OCI-LY7 (cell line): ENCODE measurements at regions not wholly inside any gene's neighbourhood (a gene's known extent, or its start where the extent isn't known, plus 50 kb on each side); places are given as distances from the start of the nearest gene placed in this dataset.

ENCODE experiments used
- BruUV-seq: library from RNA; stranded (reverse); fragments of 400-500 nt; replicated peaks from 2 replicates; lab custom pipeline; 2021; lab: Mats Ljungman, UMichigan
- CTCF ChIA-PET: fragments of 300-600 bp; sonication (Branson Sonifier 250); formaldehyde crosslinking; loops from one replicate; lab custom pipeline; 2022; ENCODE audit warnings: antibody characterized with exemption; ENCODE audit not compliant: unreplicated experiment; lab: Charles Lee
- POLR2A ChIA-PET: fragments of 300-600 bp; sonication (Branson Sonifier 250); formaldehyde crosslinking; loops from one replicate; lab custom pipeline; 2022; ENCODE audit warnings: antibody characterized with exemption; lab: Charles Lee
- DNase-seq: peaks from one replicate; pipeline ENCODE4 v3.0.0-alpha.2; 2015; ENCODE audit warnings: low spot score
- H2AFZ ChIP-seq: fragments of 200-600 bp; sonication (generic), shearing (Covaris generic); 2 replicates; pipeline ENCODE4 v1.6.1; 2014; ENCODE audit warnings: mild to moderate bottlenecking, antibody characterized with exemption, low read length, moderate library complexity
- H3K27ac ChIP-seq: fragments of 200-600 bp; sonication (generic); 2 replicates; pipeline ENCODE4 v1.5.1; 2014; ENCODE audit warnings: mixed run types, low read depth, mild to moderate bottlenecking, moderate library complexity, low read length, inconsistent platforms; ENCODE audit not compliant: poor library complexity, severe bottlenecking
- H3K36me3 ChIP-seq: fragments of 200-600 bp; sonication (generic); 2 replicates; pipeline ENCODE4 v1.6.1; 2014; ENCODE audit warnings: mild to moderate bottlenecking, antibody characterized with exemption, low read length, moderate library complexity, mixed read lengths; ENCODE audit not compliant: insufficient read depth
- H3K4me1 ChIP-seq: fragments of 200-600 bp; sonication (generic); 2 replicates; pipeline ENCODE4 v1.5.1; 2014; ENCODE audit warnings: mild to moderate bottlenecking, low read length; ENCODE audit not compliant: insufficient read depth, poor library complexity, severe bottlenecking
- H3K4me2 ChIP-seq: fragments of 200-600 bp; sonication (generic); 2 replicates; pipeline ENCODE4 v1.6.1; 2014; ENCODE audit warnings: mild to moderate bottlenecking, low read length
- H3K4me3 ChIP-seq: fragments of 200-600 bp; sonication (generic); 2 replicates; pipeline ENCODE4 v1.5.1; 2014; ENCODE audit warnings: mild to moderate bottlenecking, low read depth, low read length; ENCODE audit not compliant: poor library complexity, severe bottlenecking
- H3K79me2 ChIP-seq: fragments of 200-600 bp; sonication (generic); 2 replicates; pipeline ENCODE4 v1.6.1; 2016; ENCODE audit warnings: low read depth, mild to moderate bottlenecking, low read length, moderate library complexity, mixed read lengths; ENCODE audit not compliant: insufficient read depth
- H3K9me2 ChIP-seq: fragments of 200-600 bp; sonication (generic); 2 replicates; pipeline ENCODE4 v1.6.1; 2016; ENCODE audit warnings: mild to moderate bottlenecking, low read length, mixed read lengths; ENCODE audit not compliant: insufficient read depth
- H3K9me3 ChIP-seq: fragments of 200-600 bp; sonication (generic); 2 replicates; pipeline ENCODE4 v1.6.1; 2014; ENCODE audit warnings: mild to moderate bottlenecking, mixed run types, low read length, mixed read lengths
- H4K20me1 ChIP-seq: fragments of 200-600 bp; sonication (generic); 2 replicates; pipeline ENCODE4 v1.6.1; 2014; ENCODE audit warnings: mild to moderate bottlenecking, antibody characterized with exemption, low read length, moderate library complexity, mixed read lengths; ENCODE audit not compliant: insufficient read depth
- EZH2phosphoT487 ChIP-seq: fragments of 200-600 bp; sonication (generic); IDR thresholded peaks from 2 replicates; pipeline ENCODE4 v1.6.1; 2018; ENCODE audit warnings: low read depth, borderline replicate concordance, mild to moderate bottlenecking, mixed run types, antibody characterized with exemption, low read length, moderate library complexity, mixed read lengths
- intact Hi-C: fragments of 100-400 bp; cut with micrococcal nuclease; formaldehyde crosslinking; loops from one replicate; pipeline ENCODE4 v1.10.0; 2022; ENCODE audit not compliant: unreplicated experiment
- TF ChIP-seq, protein P1 (sequence below): fragments of 200-600 bp; sonication (generic); conservative IDR thresholded peaks from 2 replicates; pipeline ENCODE4 v1.5.1; 2014; ENCODE audit warnings: mild to moderate bottlenecking, antibody characterized with exemption, low read length, moderate library complexity, mixed read lengths

DNA sequence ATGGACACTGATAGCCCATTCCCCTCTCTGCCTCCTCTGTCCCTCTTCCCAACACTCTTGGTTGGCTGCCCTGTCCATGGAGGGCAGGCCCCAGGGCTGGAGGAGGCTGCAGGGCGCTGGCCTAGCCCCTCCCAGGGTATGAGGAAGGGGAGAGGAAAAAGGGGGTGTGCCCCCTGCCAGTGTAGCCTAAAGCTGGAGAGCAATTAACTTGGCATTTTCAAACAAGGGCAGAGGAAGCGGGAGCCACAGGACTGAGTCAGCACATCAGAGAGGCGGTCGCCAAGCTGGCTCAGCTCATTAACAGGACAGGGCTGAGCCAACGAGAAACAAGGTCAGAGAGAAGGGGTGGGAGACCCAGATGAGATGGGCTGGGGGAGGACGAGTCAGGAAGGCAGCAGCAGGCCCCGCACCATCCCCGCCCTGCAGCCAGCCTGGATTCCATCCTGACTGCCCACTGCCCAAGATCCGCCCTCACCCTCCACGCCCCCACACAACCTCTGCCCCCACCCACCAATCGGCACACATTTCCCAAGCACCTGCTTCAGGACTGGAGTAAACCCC lies 76.3 kb downstream of the BUD13 start:
- POLR2A ChIA-PET = no interaction called here
- Histone ChIP-seq H3K4me3 (no peak overlapping the region), H3K27ac (no peak overlapping the region), H3K4me2 (no peak overlapping the region), H3K4me1 (no peaks in the 10 kb centered on the region), H3K9me2 (no peaks in the 10 kb centered on the region), H4K20me1 (no peaks in the 10 kb centered on the region), H3K9me3 (no peaks in the 10 kb centered on the region), H3K36me3 (no peaks in the 10 kb centered on the region), H2AFZ (no peak overlapping the region), H3K79me2 (no peaks in the 10 kb centered on the region)
- CTCF ChIA-PET = interaction anchor here (0.6 kb wide), 1 partner anchor 38 kb away, joined by 4 read pairs; no protein-coding TSS in a partner anchor
- TF ChIP-seq EZH2phosphoT487 = no peak
- TF ChIP-seq, protein P1, sequence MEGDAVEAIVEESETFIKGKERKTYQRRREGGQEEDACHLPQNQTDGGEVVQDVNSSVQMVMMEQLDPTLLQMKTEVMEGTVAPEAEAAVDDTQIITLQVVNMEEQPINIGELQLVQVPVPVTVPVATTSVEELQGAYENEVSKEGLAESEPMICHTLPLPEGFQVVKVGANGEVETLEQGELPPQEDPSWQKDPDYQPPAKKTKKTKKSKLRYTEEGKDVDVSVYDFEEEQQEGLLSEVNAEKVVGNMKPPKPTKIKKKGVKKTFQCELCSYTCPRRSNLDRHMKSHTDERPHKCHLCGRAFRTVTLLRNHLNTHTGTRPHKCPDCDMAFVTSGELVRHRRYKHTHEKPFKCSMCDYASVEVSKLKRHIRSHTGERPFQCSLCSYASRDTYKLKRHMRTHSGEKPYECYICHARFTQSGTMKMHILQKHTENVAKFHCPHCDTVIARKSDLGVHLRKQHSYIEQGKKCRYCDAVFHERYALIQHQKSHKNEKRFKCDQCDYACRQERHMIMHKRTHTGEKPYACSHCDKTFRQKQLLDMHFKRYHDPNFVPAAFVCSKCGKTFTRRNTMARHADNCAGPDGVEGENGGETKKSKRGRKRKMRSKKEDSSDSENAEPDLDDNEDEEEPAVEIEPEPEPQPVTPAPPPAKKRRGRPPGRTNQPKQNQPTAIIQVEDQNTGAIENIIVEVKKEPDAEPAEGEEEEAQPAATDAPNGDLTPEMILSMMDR = no peak
- BruUV-seq = no TSS peak
- intact Hi-C loops = no loop called here
- DNase-seq = no peak

DNA sequence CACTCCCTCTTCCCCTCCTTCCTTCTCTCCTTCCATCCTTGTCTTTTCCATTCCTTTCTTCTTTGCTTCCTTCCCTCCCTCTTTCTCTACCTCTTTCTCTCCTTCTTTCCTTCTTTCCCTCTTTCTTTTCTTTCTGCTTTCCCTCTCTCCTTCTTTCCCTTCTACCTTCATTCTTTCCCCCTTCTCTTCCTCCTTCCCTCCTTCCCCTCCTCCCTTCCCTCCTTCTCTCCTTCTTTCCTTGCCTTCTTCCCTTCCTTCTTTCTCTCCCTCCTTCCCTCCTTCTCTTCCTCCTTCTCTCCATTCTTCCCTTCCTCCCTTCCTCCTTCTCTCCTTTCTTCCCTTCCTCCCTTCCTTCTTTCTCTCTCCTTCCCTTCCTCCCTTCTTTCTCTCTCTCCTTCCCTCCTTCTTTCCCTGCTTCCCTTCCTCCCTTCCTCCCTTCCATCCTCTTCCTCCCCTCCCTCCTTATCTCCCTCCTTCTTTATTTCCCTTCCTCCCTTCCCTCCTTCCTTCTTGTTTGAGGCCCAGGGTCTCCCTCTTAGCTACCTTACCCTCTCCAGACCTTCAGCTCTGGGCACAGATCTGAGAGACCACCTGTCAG lies 77.0 kb downstream of the BUD13 start:
- no peak for TF ChIP-seq EZH2phosphoT487
- TF ChIP-seq, protein P1 = no peak
- CTCF ChIA-PET = interaction anchor here (0.6 kb wide), 1 partner anchor 39 kb away, joined by 4 read pairs; no protein-coding TSS in a partner anchor
- no peaks in the 10 kb centered on the region for H3K4me1 ChIP-seq
- BruUV-seq = no TSS peak
- no peaks in the 10 kb centered on the region for H4K20me1 ChIP-seq
- H3K79me2 ChIP-seq = no peaks in the 10 kb centered on the region
- H3K4me2 ChIP-seq = no peak overlapping the region
- H3K27ac ChIP-seq = no peak overlapping the region
- POLR2A ChIA-PET = no interaction called here
- H3K4me3 ChIP-seq = no peak overlapping the region
- no peaks in the 10 kb centered on the region for H3K9me2 ChIP-seq
- intact Hi-C loops = no loop called here
- no peaks in the 10 kb centered on the region for H3K36me3 ChIP-seq
- no peaks in the 10 kb centered on the region for H3K9me3 ChIP-seq
- no peak overlapping the region for H2AFZ ChIP-seq
- no peak for DNase-seq
